Caco-2 (cell line): ENCODE measurements at regions not wholly inside any gene's neighbourhood (a gene's known extent, or its start where the extent isn't known, plus 50 kb on each side); places are given as distances from the start of the nearest gene placed in this dataset.

Experiments used
- BruUV-seq: library from RNA; stranded (reverse); fragments of 400-500 nt; replicated peaks from 2 replicates; lab custom pipeline; 2021; lab: Mats Ljungman, UMichigan
- CTCF ChIA-PET: fragments of 300-600 bp; sonication (Branson Sonifier 250); formaldehyde crosslinking; loops from one replicate; lab custom pipeline; 2022; ENCODE audit warnings: antibody characterized with exemption; lab: Charles Lee
- POLR2A ChIA-PET: fragments of 300-600 bp; sonication (Branson Sonifier 250); formaldehyde crosslinking; loops from one replicate; lab custom pipeline; 2022; ENCODE audit warnings: antibody characterized with exemption; lab: Charles Lee
- DNase-seq, 2 experiments: peaks; one replicate each; pipeline versions ENCODE4 v3.0.0 to v3.0.0-alpha.2; 2020 to 2022
- H3K27me3 ChIP-seq: replicated peaks from 2 replicates; pipeline ENCODE4 v1.6.0; 2011; ENCODE audit warnings: low read length; ENCODE audit not compliant: control insufficient read depth, insufficient read depth
- H3K36me3 ChIP-seq: 2 replicates; pipeline ENCODE4 v1.5.1; 2011; ENCODE audit warnings: low read length; ENCODE audit not compliant: control insufficient read depth, insufficient read depth
- H3K4me1 ChIP-seq: fragments of 250-450 bp; sonication (Bioruptor Pico); 2 replicates; pipeline ENCODE4 v1.5.1; 2020; ENCODE audit warnings: mild to moderate bottlenecking
- H3K4me3 ChIP-seq: 2 replicates; pipeline ENCODE4 v1.5.1; 2011; ENCODE audit warnings: low read depth, mild to moderate bottlenecking, control low read depth, low read length
- H3K9me3 ChIP-seq: fragments of 250-450 bp; sonication (Bioruptor Pico); 2 replicates; pipeline ENCODE4 v1.5.1; 2020; ENCODE audit warnings: mild to moderate bottlenecking, moderate library complexity
- H3K27ac Mint-ChIP-seq: one replicate; pipeline ENCODE4 v1.8.0; 2022; ENCODE audit warnings: mixed read lengths; ENCODE audit not compliant: unreplicated experiment
- H3K27me3 Mint-ChIP-seq: one replicate; pipeline ENCODE4 v1.8.0; 2022; ENCODE audit warnings: mixed read lengths; ENCODE audit not compliant: insufficient read depth, unreplicated experiment
- H3K36me3 Mint-ChIP-seq: one replicate; pipeline ENCODE4 v1.8.0; 2022; ENCODE audit warnings: mild to moderate bottlenecking, mixed read lengths; ENCODE audit not compliant: insufficient read depth, unreplicated experiment
- H3K4me1 Mint-ChIP-seq: one replicate; pipeline ENCODE4 v1.8.0; 2022; ENCODE audit warnings: low read depth, mixed read lengths; ENCODE audit not compliant: unreplicated experiment
- H3K4me3 Mint-ChIP-seq: one replicate; pipeline ENCODE4 v1.8.0; 2022; ENCODE audit warnings: mild to moderate bottlenecking, moderate library complexity, mixed read lengths; ENCODE audit not compliant: unreplicated experiment
- H3K9me3 Mint-ChIP-seq: one replicate; pipeline ENCODE4 v1.8.0; 2022; ENCODE audit warnings: mixed read lengths; ENCODE audit not compliant: unreplicated experiment
- intact Hi-C: fragments of 100-400 bp; cut with micrococcal nuclease; formaldehyde crosslinking; loops from one replicate; pipeline ENCODE4 v1.10.0; 2022; ENCODE audit not compliant: unreplicated experiment
- TF ChIP-seq, protein P1 (sequence below), 2 experiments: fragments of 200-600 bp in 1 of 2; IDR thresholded peaks; 1 replicate in 1 of 2; 2 replicates in 1 of 2; pipeline versions ENCODE4 v1.5.1 to v1.8.0; 2011 to 2022; ENCODE audit warnings: antibody characterized with exemption in 1 of 2, control low read depth in 1 of 2, inconsistent platforms in 1 of 2, low read depth in 1 of 2, low read length in 1 of 2, mild to moderate bottlenecking in 1 of 2, moderate library complexity in 1 of 2; ENCODE audit not compliant: insufficient read depth in 1 of 2, severe bottlenecking in 1 of 2, unreplicated experiment in 1 of 2

DNA sequence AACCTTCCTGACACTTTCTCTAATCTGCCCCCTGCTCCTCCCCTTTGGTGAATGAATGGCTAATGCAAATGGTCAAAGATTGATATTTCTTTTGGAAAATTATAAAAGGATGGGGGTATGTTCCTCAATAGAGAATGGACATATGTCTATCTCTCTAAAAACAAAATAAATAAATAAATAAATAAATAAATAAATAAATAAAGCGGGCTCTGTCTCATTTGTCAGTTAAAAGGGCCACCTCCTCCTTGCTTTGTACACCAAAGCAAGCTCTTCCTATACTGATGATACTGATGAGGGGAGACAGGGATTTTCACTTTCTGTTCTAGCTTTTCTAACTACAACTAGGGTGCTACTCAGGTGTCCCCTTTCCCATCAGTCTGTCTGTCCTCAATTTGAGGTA lies 135.5 kb upstream of the SPACA1 start:
- CTCF ChIA-PET: no interaction called here
- H3K4me1 Mint-ChIP-seq: no peaks in the 10 kb centered on the region
- no peak overlapping the region for H3K27ac Mint-ChIP-seq
- no peak overlapping the region for H3K4me3 Mint-ChIP-seq
- no peak overlapping the region for H3K4me3 ChIP-seq
- no peak for DNase-seq
- POLR2A ChIA-PET: no interaction called here
- H3K4me1 ChIP-seq: no peaks in the 10 kb centered on the region
- H3K9me3 Mint-ChIP-seq: no peaks in the 10 kb centered on the region
- H3K9me3 ChIP-seq: no peaks in the 10 kb centered on the region
- intact Hi-C loops: no loop called here
- TF ChIP-seq, protein P1, sequence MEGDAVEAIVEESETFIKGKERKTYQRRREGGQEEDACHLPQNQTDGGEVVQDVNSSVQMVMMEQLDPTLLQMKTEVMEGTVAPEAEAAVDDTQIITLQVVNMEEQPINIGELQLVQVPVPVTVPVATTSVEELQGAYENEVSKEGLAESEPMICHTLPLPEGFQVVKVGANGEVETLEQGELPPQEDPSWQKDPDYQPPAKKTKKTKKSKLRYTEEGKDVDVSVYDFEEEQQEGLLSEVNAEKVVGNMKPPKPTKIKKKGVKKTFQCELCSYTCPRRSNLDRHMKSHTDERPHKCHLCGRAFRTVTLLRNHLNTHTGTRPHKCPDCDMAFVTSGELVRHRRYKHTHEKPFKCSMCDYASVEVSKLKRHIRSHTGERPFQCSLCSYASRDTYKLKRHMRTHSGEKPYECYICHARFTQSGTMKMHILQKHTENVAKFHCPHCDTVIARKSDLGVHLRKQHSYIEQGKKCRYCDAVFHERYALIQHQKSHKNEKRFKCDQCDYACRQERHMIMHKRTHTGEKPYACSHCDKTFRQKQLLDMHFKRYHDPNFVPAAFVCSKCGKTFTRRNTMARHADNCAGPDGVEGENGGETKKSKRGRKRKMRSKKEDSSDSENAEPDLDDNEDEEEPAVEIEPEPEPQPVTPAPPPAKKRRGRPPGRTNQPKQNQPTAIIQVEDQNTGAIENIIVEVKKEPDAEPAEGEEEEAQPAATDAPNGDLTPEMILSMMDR (IDR thresholded peaks at IDR 0.05; ENCODE audit: insufficient read depth in 1 of 2, low read depth in 1 of 2, low read length in 1 of 2, severe bottlenecking in 1 of 2, unreplicated experiment in 1 of 2): no peak
- BruUV-seq: no TSS peak
- no peaks in the 10 kb centered on the region for H3K36me3 Mint-ChIP-seq
- peaks cover 5% of the 10 kb centered on the region for H3K27me3 Mint-ChIP-seq
- H3K27me3 ChIP-seq: no peaks in the 10 kb centered on the region
- H3K36me3 ChIP-seq: no peaks in the 10 kb centered on the region

DNA sequence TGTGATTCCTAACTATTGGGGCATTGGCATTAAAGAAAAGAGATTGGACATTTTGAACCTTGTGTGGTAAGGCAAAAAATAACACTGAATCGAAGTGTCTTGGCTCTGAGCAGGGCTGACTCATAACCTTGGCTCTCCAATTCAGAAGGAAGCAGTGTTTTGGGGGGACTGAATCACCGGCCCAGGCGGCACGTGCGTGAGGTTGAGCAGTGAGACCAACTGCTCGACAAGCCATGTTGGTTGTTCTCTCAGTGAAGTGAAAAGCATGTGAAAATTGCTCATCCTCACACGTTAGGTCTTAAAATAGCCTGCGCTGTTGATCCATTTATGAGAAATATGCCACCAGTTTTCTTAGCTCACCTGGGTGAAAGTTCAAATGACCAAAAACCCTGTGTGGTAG lies 137.8 kb upstream of the SPACA1 start:
- Mint-ChIP-seq H3K4me3 (no peak overlapping the region), H3K27me3 (peaks cover 5% of the 10 kb centered on the region), H3K27ac (no peak overlapping the region), H3K36me3 (no peaks in the 10 kb centered on the region), H3K9me3 (no peaks in the 10 kb centered on the region), H3K4me1 (no peaks in the 10 kb centered on the region)
- intact Hi-C loops: no loop called here
- no peaks in the 10 kb centered on the region for H3K36me3 ChIP-seq
- no peaks in the 10 kb centered on the region for H3K9me3 ChIP-seq
- CTCF ChIA-PET: no interaction called here
- TF ChIP-seq, protein P1 (IDR thresholded peaks at IDR 0.05; ENCODE audit: insufficient read depth in 1 of 2, low read depth in 1 of 2, low read length in 1 of 2, severe bottlenecking in 1 of 2, unreplicated experiment in 1 of 2): no peak
- POLR2A ChIA-PET: no interaction called here
- no peak overlapping the region for H3K4me3 ChIP-seq
- BruUV-seq: no TSS peak
- DNase-seq: no peak
- no peaks in the 10 kb centered on the region for H3K4me1 ChIP-seq
- H3K27me3 ChIP-seq: no peaks in the 10 kb centered on the region

DNA sequence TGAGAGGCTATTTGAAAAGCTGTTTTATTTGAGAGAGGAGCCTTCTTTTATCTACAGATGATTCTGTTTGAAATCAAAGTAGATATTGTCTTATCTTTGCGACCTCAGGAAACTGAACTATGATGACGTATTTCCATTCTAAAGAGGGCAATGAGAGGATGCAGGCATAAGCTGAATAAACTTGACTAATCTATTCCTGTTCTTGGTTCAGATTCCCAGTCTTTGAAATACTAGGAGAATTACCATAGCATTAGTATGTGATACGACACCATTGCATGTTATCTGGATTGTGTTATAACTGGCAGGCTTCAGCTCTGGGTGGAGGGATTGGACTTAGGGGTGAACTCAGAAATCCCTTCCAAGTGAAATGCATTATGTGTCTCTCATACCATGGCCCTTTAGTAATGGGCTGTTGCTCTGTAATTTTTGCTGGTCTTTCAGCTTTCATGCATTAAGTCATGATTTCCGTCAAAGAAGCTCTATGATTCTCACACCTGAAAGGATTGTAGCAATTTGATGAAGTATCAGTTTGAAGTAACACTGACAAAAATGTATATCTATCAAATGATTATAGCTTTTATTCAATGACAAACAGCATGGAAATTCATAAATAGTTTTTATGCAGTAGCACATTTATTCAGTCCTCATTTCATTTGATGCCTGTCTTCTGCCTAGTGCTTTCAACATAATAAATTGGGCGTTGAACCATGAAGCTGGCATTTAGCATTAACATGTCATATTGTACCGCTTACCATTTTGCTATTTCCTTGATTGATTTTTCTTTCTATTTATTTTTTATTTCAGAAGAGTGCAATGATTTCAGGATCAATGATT lies 138.4 kb upstream of the SPACA1 start:
- intact Hi-C loops: no loop called here
- ChIA-PET CTCF (no interaction called here), POLR2A (no interaction called here)
- Mint-ChIP-seq H3K27me3 (peaks cover 5% of the 10 kb centered on the region), H3K27ac (no peak overlapping the region), H3K4me3 (no peak overlapping the region), H3K9me3 (no peaks in the 10 kb centered on the region), H3K4me1 (no peaks in the 10 kb centered on the region), H3K36me3 (no peaks in the 10 kb centered on the region)
- no peaks in the 10 kb centered on the region for H3K27me3 ChIP-seq
- BruUV-seq: no TSS peak
- TF ChIP-seq, protein P1 (IDR thresholded peaks at IDR 0.05; ENCODE audit: insufficient read depth in 1 of 2, low read depth in 1 of 2, low read length in 1 of 2, severe bottlenecking in 1 of 2, unreplicated experiment in 1 of 2): no peak
- H3K36me3 ChIP-seq: no peaks in the 10 kb centered on the region
- H3K9me3 ChIP-seq: no peaks in the 10 kb centered on the region
- no peak for DNase-seq
- no peak overlapping the region for H3K4me3 ChIP-seq
- H3K4me1 ChIP-seq: no peaks in the 10 kb centered on the region
